ENCODE measurements at regions not wholly inside any gene's neighbourhood (a gene's known extent, or its start where the extent isn't known, plus 50 kb on each side); places are given as distances from the start of the nearest gene placed in this dataset.
A peak's percentile ranks its signal among the peaks of the same experiment; 100 is the strongest.

DNA sequence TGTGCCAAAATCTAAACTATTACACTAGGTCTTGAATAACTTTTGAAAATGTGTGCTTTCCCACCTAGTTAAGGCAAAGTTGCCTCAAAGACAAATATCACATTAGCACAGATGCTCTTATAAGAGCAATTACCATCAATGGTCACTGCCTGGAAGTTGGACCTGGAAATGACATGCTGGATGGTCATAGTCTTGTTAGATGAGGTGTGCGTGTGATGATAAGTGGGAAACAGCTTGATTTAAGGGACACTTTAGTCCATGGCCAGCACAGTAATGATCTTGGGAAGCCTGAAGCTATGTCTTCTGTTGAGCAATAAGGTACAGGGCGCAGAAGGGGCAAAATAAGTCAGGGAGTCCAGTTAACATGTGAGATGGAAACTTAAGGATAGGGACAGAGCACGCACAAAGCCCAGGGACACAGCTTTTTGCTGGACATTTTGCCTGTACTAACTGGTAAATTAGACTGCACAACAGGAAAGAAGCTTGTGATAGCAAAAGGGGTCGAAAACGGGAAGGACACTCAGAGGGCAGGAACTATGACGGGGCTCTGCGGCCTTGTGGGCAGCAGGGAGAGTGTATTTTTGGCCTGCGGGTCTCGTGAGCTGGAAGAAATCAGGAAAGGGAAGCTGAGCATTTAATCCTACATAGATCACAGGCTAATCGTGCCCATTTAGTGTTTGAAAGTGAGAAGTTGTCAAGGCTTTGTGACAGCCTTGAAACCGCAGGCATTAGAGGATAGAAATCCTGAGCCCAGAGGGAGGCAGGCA is 66.7 kb upstream of the BMP2 start:
- Histone ChIP-seq H3K4me1 (peaks cover 4 to 44% (median 19%) of the 10 kb centered on the region in 6 donors), H3K27ac (peak overlapping the region; percentile 15 to 82 (median 76)), H3K4me3 (no peak overlapping the region), H3K9me3 (no peaks in the 10 kb centered on the region), H3K27me3 (replicated peaks in 1 of 7) (no peaks in the 10 kb centered on the region), H3K36me3 (no peaks in the 10 kb centered on the region)
- TF ChIP-seq, protein P1, sequence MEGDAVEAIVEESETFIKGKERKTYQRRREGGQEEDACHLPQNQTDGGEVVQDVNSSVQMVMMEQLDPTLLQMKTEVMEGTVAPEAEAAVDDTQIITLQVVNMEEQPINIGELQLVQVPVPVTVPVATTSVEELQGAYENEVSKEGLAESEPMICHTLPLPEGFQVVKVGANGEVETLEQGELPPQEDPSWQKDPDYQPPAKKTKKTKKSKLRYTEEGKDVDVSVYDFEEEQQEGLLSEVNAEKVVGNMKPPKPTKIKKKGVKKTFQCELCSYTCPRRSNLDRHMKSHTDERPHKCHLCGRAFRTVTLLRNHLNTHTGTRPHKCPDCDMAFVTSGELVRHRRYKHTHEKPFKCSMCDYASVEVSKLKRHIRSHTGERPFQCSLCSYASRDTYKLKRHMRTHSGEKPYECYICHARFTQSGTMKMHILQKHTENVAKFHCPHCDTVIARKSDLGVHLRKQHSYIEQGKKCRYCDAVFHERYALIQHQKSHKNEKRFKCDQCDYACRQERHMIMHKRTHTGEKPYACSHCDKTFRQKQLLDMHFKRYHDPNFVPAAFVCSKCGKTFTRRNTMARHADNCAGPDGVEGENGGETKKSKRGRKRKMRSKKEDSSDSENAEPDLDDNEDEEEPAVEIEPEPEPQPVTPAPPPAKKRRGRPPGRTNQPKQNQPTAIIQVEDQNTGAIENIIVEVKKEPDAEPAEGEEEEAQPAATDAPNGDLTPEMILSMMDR (IDR thresholded peaks at IDR 0.05 in 8 of 11, conservative IDR thresholded peaks at IDR 0.05 in 3 of 11): no peak
- peak in 2 of 3 donors; percentile 68 to 79 for TF ChIP-seq POLR2AphosphoS5 (IDR thresholded peaks at IDR 0.05)
- DNase-seq: peak; percentile 83
- intact Hi-C loops (cut with DNase I; ENCODE audit: low total_unique reads): no loop called here
- WGBS, 5 donors: 18 to 38% (median 23%) methylated on average over 11 of the region's 11 CpGs

DNA sequence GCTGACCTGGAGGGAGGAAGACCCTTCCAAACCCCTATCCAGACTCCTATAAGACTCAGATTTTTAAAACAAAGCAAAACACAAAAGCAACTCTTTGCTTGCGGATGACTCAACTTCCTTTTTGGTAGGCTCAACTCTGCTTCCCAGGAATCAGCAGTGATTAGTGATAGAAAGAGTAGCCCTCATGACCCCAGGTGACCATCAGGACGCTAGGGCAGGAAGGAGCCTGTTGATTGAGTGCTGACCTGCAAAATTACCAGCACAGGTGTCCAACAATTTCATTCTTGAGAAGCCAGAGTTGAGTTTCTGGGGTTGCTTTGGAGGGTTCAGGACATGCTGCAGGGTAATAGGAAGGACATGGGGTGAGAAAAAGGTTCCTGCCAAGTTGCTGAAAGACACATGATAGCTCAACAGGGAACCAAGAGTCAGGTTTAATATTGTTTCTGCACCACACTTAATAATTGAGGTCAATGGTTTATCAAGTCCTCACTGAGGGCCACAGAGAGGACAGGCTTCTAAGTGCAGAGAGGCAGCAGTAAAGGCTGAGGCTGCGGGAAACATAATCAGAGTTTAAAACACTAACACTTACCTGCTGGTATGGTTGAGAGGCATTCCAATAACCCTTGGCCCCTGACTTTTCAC is 67.4 kb upstream of the BMP2 start:
- Histone ChIP-seq H3K27ac (peak overlapping the region in 7 of 8 donors; percentile 70 to 82 (median 77)), H3K9me3 (no peaks in the 10 kb centered on the region), H3K36me3 (no peaks in the 10 kb centered on the region), H3K27me3 (replicated peaks in 1 of 7) (no peaks in the 10 kb centered on the region), H3K4me1 (peaks cover 4 to 40% (median 19%) of the 10 kb centered on the region in 6 donors), H3K4me3 (no peak overlapping the region)
- WGBS, 5 donors: 40 to 60% (median 46%) methylated on average over 3 of the region's 3 CpGs
- no peak for DNase-seq
- no peak for TF ChIP-seq POLR2A (IDR thresholded peaks at IDR 0.05)
- TF ChIP-seq, protein P1 (IDR thresholded peaks at IDR 0.05 in 8 of 11, conservative IDR thresholded peaks at IDR 0.05 in 3 of 11): no peak
- no peak for TF ChIP-seq POLR2AphosphoS5 (IDR thresholded peaks at IDR 0.05)
- intact Hi-C loops (cut with DNase I; ENCODE audit: low total_unique reads): no loop called here

DNA sequence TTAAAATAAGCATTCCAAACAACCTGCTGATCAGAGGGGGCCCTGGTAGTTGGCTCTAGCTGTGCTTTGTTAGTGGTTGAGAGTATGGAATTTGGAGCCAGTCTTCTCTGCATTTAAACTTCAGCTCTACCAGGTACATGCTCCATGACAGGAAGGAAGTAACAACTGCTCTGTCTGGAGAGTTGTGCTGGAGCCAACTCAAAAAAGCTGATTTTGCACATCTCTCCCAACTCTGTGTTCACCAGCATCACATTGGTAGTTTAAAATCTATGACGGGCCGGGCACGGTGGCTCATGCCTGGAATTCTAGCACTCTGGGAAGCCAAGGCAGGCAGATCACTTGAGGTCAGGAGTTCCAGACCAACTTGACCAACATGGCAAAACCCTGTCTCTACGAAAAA is 68.8 kb upstream of the BMP2 start:
- Histone ChIP-seq H3K9me3 (no peaks in the 10 kb centered on the region), H3K36me3 (no peaks in the 10 kb centered on the region), H3K4me1 (peaks cover 4 to 36% (median 19%) of the 10 kb centered on the region in 6 donors), H3K27ac (peak overlapping the region in 2 of 8 donors; percentile 76 to 80), H3K27me3 (replicated peaks in 1 of 7) (no peaks in the 10 kb centered on the region), H3K4me3 (no peak overlapping the region)
- 74 to 88% (median 80%) methylated on average over 4 of the region's 4 CpGs for whole genome bisulfite sequencing, 5 donors
- TF ChIP-seq POLR2A (IDR thresholded peaks at IDR 0.05) (no peak), POLR2AphosphoS5 (IDR thresholded peaks at IDR 0.05) (no peak)
- TF ChIP-seq, protein P1 (IDR thresholded peaks at IDR 0.05 in 8 of 11, conservative IDR thresholded peaks at IDR 0.05 in 3 of 11): no peak
- intact Hi-C loops (cut with DNase I; ENCODE audit: low total_unique reads): no loop called here
- no peak for DNase-seq

DNA sequence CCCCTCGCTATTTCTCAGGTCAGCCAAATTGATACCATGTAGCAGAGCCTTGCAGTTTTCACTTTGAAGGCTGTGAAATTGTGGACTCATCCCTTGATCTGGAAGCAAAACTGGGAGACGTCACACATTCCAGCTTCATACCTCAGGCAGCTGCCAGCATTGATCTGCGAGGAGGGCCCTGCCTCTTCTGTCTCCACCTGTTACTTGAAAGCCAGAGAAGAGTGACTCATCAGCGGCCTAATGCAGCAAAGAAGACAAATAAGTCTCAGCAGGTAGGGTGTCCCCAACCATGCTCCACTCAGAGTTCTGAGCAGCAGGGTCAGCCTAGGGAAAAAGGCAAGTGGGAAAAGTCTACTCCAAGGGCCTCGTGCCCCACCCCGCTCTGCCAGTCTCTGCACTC is 69.4 kb upstream of the BMP2 start:
- Histone ChIP-seq H3K27me3 (replicated peaks in 1 of 7) (no peaks in the 10 kb centered on the region), H3K4me3 (no peak overlapping the region), H3K4me1 (peaks cover 4 to 36% (median 19%) of the 10 kb centered on the region in 6 donors), H3K27ac (no peak overlapping the region), H3K9me3 (no peaks in the 10 kb centered on the region), H3K36me3 (no peaks in the 10 kb centered on the region)
- no peak for DNase-seq
- intact Hi-C loops (cut with DNase I; ENCODE audit: low total_unique reads): no loop called here
- 87 to 91% (median 89%) methylated on average over 6 of the region's 6 CpGs for WGBS, 5 donors
- TF ChIP-seq, protein P1 (IDR thresholded peaks at IDR 0.05 in 8 of 11, conservative IDR thresholded peaks at IDR 0.05 in 3 of 11): no peak
- no peak for TF ChIP-seq POLR2A (IDR thresholded peaks at IDR 0.05)
- TF ChIP-seq POLR2AphosphoS5 (IDR thresholded peaks at IDR 0.05): no peak

All from spleen (tissue), 11 donors.